IMR-90 (cell line): ENCODE measurements at regions not wholly inside any gene's neighbourhood (a gene's known extent, or its start where the extent isn't known, plus 50 kb on each side); places are given as distances from the start of the nearest gene placed in this dataset.

Source experiments
- CEBPB ChIP-seq: IDR thresholded peaks from 2 replicates; pipeline ENCODE4 v1.6.1; 2012; ENCODE audit warnings: low read depth, low read length, improper control_type of control experiment
- MAZ ChIP-seq: IDR thresholded peaks from 2 replicates; pipeline ENCODE4 v1.6.1; 2012; ENCODE audit warnings: low read depth, mild to moderate bottlenecking, low read length, improper control_type of control experiment, moderate library complexity, borderline replicate concordance
- POLR2A ChIP-seq: IDR thresholded peaks from 2 replicates; pipeline ENCODE4 v1.6.1; 2012; ENCODE audit warnings: mild to moderate bottlenecking, low read depth, low read length
- RCOR1 ChIP-seq: IDR thresholded peaks from 2 replicates; pipeline ENCODE4 v1.6.1; 2012; ENCODE audit warnings: mild to moderate bottlenecking, low read length, improper control_type of control experiment; ENCODE audit not compliant: insufficient replicate concordance
- TF ChIP-seq, protein P1 (sequence below): conservative IDR thresholded peaks from 2 replicates; pipeline ENCODE4 v1.5.1; 2012; ENCODE audit warnings: mild to moderate bottlenecking, low read depth, low read length, improper control_type of control experiment

GRCh38 chr5:91225848-91226686 is 157.1 kb downstream of the ARRDC3 start:
- TF ChIP-seq, protein P1, sequence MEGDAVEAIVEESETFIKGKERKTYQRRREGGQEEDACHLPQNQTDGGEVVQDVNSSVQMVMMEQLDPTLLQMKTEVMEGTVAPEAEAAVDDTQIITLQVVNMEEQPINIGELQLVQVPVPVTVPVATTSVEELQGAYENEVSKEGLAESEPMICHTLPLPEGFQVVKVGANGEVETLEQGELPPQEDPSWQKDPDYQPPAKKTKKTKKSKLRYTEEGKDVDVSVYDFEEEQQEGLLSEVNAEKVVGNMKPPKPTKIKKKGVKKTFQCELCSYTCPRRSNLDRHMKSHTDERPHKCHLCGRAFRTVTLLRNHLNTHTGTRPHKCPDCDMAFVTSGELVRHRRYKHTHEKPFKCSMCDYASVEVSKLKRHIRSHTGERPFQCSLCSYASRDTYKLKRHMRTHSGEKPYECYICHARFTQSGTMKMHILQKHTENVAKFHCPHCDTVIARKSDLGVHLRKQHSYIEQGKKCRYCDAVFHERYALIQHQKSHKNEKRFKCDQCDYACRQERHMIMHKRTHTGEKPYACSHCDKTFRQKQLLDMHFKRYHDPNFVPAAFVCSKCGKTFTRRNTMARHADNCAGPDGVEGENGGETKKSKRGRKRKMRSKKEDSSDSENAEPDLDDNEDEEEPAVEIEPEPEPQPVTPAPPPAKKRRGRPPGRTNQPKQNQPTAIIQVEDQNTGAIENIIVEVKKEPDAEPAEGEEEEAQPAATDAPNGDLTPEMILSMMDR = 0 out of 2 replicates have a peak, but pooled peaks have one; percentile 10
- TF ChIP-seq RCOR1 (no peak), CEBPB (no peak), MAZ (no peak), POLR2A (no peak)
